Fibroblast of the aortic adventitia (primary cell): ENCODE measurements at regions not wholly inside any gene's neighbourhood (a gene's known extent, or its start where the extent isn't known, plus 50 kb on each side); places are given as distances from the start of the nearest gene placed in this dataset.

Source experiments
- DNase-seq: peaks from one replicate; pipeline ENCODE4 v3.0.0-alpha.2; 2010; ENCODE audit warnings: low read depth
- H3K4me3 ChIP-seq: 2 replicates; pipeline ENCODE4 v1.5.1; 2011; ENCODE audit warnings: low read depth, mild to moderate bottlenecking, control low read depth, low read length, moderate library complexity
- TF ChIP-seq, protein P1 (sequence below): IDR thresholded peaks from 2 replicates; pipeline ENCODE4 v1.5.1; 2011; ENCODE audit warnings: mild to moderate bottlenecking, low read length, control low read depth, inconsistent platforms; ENCODE audit not compliant: insufficient read depth

GRCh38 chr10:37634351-37634880 is 223.0 kb downstream of the ZNF248 start:
- TF ChIP-seq, protein P1, sequence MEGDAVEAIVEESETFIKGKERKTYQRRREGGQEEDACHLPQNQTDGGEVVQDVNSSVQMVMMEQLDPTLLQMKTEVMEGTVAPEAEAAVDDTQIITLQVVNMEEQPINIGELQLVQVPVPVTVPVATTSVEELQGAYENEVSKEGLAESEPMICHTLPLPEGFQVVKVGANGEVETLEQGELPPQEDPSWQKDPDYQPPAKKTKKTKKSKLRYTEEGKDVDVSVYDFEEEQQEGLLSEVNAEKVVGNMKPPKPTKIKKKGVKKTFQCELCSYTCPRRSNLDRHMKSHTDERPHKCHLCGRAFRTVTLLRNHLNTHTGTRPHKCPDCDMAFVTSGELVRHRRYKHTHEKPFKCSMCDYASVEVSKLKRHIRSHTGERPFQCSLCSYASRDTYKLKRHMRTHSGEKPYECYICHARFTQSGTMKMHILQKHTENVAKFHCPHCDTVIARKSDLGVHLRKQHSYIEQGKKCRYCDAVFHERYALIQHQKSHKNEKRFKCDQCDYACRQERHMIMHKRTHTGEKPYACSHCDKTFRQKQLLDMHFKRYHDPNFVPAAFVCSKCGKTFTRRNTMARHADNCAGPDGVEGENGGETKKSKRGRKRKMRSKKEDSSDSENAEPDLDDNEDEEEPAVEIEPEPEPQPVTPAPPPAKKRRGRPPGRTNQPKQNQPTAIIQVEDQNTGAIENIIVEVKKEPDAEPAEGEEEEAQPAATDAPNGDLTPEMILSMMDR: no peak
- no peak overlapping the region for H3K4me3 ChIP-seq
- no peak for DNase-seq

DNA sequence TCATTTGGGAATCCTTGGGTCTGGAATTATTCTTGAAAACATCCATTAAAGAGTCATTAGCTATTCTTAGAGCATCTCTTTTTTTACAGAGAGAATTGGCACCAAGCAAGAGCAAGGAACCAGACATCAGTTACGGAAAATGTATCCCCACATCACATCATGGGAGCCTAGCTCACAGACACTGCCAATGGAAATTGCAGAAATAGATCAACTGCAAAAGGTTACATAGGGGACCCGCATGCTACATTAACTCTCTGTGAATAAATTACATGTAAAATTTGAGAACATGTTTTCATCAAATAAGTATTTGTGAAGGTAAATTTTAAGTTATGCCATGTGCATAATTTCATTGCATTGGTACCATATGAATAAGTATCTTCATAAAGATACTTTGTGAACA is 224.8 kb downstream of the ZNF248 start:
- no peak overlapping the region for H3K4me3 ChIP-seq
- TF ChIP-seq, protein P1: no peak
- no peak for DNase-seq

- no peak overlapping the region for H3K4me3 ChIP-seq
- DNase-seq: no peak
- TF ChIP-seq, protein P1: no peak
Measured at GRCh38 chr10:37623506-37623905, 233.9 kb downstream of the ZNF248 start.

DNA sequence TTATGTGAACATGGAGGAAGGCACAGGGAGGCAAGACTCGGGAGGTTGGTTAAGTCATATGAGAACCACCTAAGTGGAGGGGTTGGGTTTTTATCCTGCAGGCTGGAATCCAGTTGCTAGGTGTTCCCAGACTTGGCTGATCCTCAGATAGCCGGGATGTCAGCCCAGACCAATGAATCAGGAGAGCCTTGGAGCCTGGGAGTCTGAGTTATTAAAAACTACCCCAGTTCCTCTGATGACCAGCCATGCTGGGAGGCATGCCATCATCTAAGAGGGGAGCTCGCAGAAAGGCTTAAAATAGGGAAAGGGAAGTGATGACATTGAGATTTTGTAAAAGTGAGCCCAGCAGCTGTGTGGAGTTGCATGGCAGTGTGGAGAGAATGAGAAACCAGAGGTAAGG is 238.1 kb downstream of the ZNF248 start:
- DNase-seq: no peak
- TF ChIP-seq, protein P1: no peak
- H3K4me3 ChIP-seq: no peak overlapping the region

- no peak for DNase-seq
- TF ChIP-seq, protein P1: no peak
- H3K4me3 ChIP-seq: no peak overlapping the region
Measured at GRCh38 chr10:37588299-37588698, 269.1 kb downstream of the ZNF248 start.

GRCh38 chr10:37584643-37585042 is 272.8 kb downstream of the ZNF248 start:
- TF ChIP-seq, protein P1: no peak
- no peak for DNase-seq
- H3K4me3 ChIP-seq: no peak overlapping the region

GRCh38 chr10:37582237-37582636 is 275.2 kb downstream of the ZNF248 start:
- no peak overlapping the region for H3K4me3 ChIP-seq
- TF ChIP-seq, protein P1: no peak
- no peak for DNase-seq
